ENCODE measurements at regions not wholly inside any gene's neighbourhood (a gene's known extent, or its start where the extent isn't known, plus 50 kb on each side); places are given as distances from the start of the nearest gene placed in this dataset.
"Not testable (repeated sequence)": the region's sequence is repeated elsewhere in the genome, so short reads cannot be mapped to it uniquely, and the experiment has no call there.

- no peak for ATAC-seq (ENCODE audit: low FRiP score)
- no peaks in the 10 kb centered on the region for H3K36me3 ChIP-seq (ENCODE audit: control insufficient read depth in 1 of 2, insufficient read depth in 2 of 2, low read length in 1 of 2)
- no peaks in the 10 kb centered on the region for H3K27me3 ChIP-seq (ENCODE audit: control insufficient read depth in 1 of 2, insufficient read depth in 2 of 2, low read length in 1 of 2)
- no peaks in the 10 kb centered on the region for H3K9me3 ChIP-seq (ENCODE audit: control insufficient read depth, low read length)
- intact Hi-C loops (cut with DNase I): no loop called here
- H3K4me1 ChIP-seq (ENCODE audit: control insufficient read depth in 1 of 2, insufficient read depth in 2 of 2, low read length in 2 of 2): no peaks in the 10 kb centered on the region
- WGBS, 2 donors: 92 to 93% methylated on average over 6 of the region's 6 CpGs
- H3K4me3 ChIP-seq (ENCODE audit: low read length in 2 of 2): no peak overlapping the region
- H3K27ac ChIP-seq (ENCODE audit: low read depth in 1 of 2, low read length in 2 of 2): no peak overlapping the region
- no peak for DNase-seq
Observed at GRCh38 chr19:14328406-14328805, 52.8 kb upstream of the ADGRE5 start.

DNA sequence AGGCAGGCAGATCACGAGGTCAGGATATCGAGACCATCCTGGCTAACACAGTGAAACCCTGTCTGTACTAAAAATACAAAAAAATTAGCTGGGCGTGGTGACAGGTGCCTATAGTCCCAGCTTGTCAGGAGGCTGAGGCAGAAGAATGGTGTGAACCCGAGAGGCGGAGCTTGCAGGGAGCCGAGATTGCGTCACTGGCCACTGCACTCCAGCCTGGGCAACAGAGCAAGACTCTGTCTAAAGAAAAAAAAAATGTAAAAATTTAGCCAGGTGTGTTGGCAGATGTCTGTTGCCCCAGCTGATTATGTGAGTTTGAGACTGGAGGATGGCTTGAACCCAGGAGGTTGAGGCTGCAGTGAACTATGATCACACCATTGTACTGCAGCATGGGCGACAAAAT is 54.2 kb upstream of the ADGRE5 start:
- H3K9me3 ChIP-seq (ENCODE audit: control insufficient read depth, low read length); ATAC-seq (ENCODE audit: low FRiP score); H3K4me3 ChIP-seq (ENCODE audit: low read length in 2 of 2); H3K36me3 ChIP-seq (ENCODE audit: control insufficient read depth in 1 of 2, insufficient read depth in 2 of 2, low read length in 1 of 2); DNase-seq; H3K27me3 ChIP-seq (ENCODE audit: control insufficient read depth in 1 of 2, insufficient read depth in 2 of 2, low read length in 1 of 2); intact Hi-C loops (cut with DNase I); H3K4me1 ChIP-seq (ENCODE audit: control insufficient read depth in 1 of 2, insufficient read depth in 2 of 2, low read length in 2 of 2); H3K27ac ChIP-seq (ENCODE audit: low read depth in 1 of 2, low read length in 2 of 2): not testable (repeated sequence)
- 90 to 92% methylated on average over 8 of the region's 8 CpGs for WGBS, 2 donors

DNA sequence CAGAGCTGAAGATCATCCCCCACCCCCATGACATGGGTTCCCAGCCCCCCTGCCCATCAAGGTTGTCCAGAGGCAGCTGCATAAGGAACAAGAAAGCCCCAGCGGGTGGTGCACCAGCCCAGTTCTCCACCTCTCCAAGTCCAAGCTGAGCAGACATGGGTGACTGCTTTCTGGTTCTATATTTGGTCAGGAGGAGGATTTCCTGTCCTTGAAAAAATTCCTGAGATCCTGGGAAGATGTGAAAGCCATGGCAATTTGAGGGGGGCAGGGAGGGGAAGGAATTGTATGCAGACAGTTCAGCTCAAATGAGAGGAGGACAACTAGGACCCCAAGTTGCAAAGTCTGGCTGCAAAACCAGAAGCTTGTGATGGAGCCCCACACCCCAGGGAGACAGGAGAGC is 55.4 kb upstream of the ADGRE5 start:
- DNase-seq (no peak), ATAC-seq (ENCODE audit: low FRiP score) (no peak)
- no peaks in the 10 kb centered on the region for H3K36me3 ChIP-seq (ENCODE audit: control insufficient read depth in 1 of 2, insufficient read depth in 2 of 2, low read length in 1 of 2)
- intact Hi-C loops (cut with DNase I): no loop called here
- H3K4me1 ChIP-seq (ENCODE audit: control insufficient read depth in 1 of 2, insufficient read depth in 2 of 2, low read length in 2 of 2): no peaks in the 10 kb centered on the region
- H3K4me3 ChIP-seq (ENCODE audit: low read length in 2 of 2): no peak overlapping the region
- WGBS, 2 donors: 64 to 83% methylated on average over 1 of the region's 1 CpG
- no peak overlapping the region for H3K27ac ChIP-seq (ENCODE audit: low read depth in 1 of 2, low read length in 2 of 2)
- no peaks in the 10 kb centered on the region for H3K9me3 ChIP-seq (ENCODE audit: control insufficient read depth, low read length)
- H3K27me3 ChIP-seq (ENCODE audit: control insufficient read depth in 1 of 2, insufficient read depth in 2 of 2, low read length in 1 of 2): no peaks in the 10 kb centered on the region

GRCh38 chr19:14325134-14325533 is 56.1 kb upstream of the ADGRE5 start:
- 97 to 100% methylated on average over 3 of the region's 3 CpGs for WGBS, 2 donors
- ATAC-seq (ENCODE audit: low FRiP score): no peak

DNA sequence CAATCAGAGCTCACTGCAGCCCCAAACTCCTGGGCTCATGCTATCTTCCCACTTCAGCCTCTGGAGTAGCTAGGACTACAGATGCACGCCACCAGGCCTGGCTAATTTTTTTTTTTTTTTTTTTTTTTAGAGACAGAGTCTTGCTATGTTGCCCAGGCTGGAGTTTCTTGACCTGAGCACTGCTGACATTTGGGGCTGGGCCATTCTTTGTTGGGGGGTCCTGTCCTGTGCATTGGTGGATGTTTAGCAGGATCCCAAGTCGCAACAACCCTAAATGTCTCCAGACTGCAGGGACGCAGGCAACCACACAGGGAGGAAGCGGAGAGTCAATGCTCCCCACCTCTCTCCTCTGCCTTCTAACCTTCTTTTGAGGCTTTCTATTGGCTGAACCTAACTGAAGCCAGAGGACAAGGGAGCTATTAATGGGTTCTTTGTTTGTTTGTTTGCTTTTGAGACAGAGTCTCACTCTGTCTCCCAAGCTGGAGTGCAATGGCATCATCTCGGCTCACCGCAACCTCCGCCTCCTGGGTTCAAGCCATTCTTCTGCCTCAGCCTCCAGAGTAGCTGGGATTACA is 58.3 kb upstream of the ADGRE5 start:
- ATAC-seq (ENCODE audit: low FRiP score) (no peak), DNase-seq (no peak)
- no peaks in the 10 kb centered on the region for H3K36me3 ChIP-seq (ENCODE audit: control insufficient read depth in 1 of 2, insufficient read depth in 2 of 2, low read length in 1 of 2)
- H3K9me3 ChIP-seq (ENCODE audit: control insufficient read depth, low read length): peaks cover 1% of the 10 kb centered on the region
- no peak overlapping the region for H3K4me3 ChIP-seq (ENCODE audit: low read length in 2 of 2)
- no peak overlapping the region for H3K27ac ChIP-seq (ENCODE audit: low read depth in 1 of 2, low read length in 2 of 2)
- no peaks in the 10 kb centered on the region for H3K27me3 ChIP-seq (ENCODE audit: control insufficient read depth in 1 of 2, insufficient read depth in 2 of 2, low read length in 1 of 2)
- 79 to 90% methylated on average over 7 of the region's 7 CpGs for WGBS, 2 donors
- intact Hi-C loops (cut with DNase I): no loop called here
- no peaks in the 10 kb centered on the region for H3K4me1 ChIP-seq (ENCODE audit: control insufficient read depth in 1 of 2, insufficient read depth in 2 of 2, low read length in 2 of 2)

More at GRCh38 chr19:14325134-14325533, 56.1 kb upstream of the ADGRE5 start:
- intact Hi-C loops (cut with DNase I): no loop called here
- no peak overlapping the region for H3K27ac ChIP-seq (ENCODE audit: low read depth in 1 of 2, low read length in 2 of 2)
- peaks cover under 1% of the 10 kb centered on the region for H3K9me3 ChIP-seq (ENCODE audit: control insufficient read depth, low read length)
- DNase-seq: no peak
- no peaks in the 10 kb centered on the region for H3K4me1 ChIP-seq (ENCODE audit: control insufficient read depth in 1 of 2, insufficient read depth in 2 of 2, low read length in 2 of 2)
- H3K27me3 ChIP-seq (ENCODE audit: control insufficient read depth in 1 of 2, insufficient read depth in 2 of 2, low read length in 1 of 2): no peaks in the 10 kb centered on the region
- H3K4me3 ChIP-seq (ENCODE audit: low read length in 2 of 2): no peak overlapping the region
- no peaks in the 10 kb centered on the region for H3K36me3 ChIP-seq (ENCODE audit: control insufficient read depth in 1 of 2, insufficient read depth in 2 of 2, low read length in 1 of 2)

DNA sequence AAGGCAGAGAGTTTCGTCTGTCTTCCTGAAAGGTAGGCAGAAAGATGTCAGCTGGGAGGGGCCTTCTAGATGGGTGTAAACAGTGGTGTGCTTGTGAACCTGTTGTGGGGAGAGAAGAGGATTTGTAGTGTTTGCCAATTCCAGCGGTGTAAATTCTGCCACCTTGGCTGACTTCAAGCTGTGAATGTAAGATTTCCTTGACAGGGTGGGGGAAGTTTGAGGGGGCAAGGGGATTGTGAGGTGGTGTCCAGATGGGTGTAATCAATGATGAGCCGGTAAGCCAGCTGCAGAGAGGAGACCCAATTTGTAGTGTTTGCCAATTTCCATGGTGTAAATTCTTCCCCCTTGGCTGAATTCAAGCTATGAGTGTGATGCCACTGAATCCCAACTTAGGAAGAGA is 61.0 kb upstream of the ADGRE5 start:
- 95 to 98% methylated on average over 3 of the region's 3 CpGs for WGBS, 2 donors
- DNase-seq (no peak), ATAC-seq (ENCODE audit: low FRiP score) (no peak)
- no peaks in the 10 kb centered on the region for H3K4me1 ChIP-seq (ENCODE audit: control insufficient read depth in 1 of 2, insufficient read depth in 2 of 2, low read length in 2 of 2)
- intact Hi-C loops (cut with DNase I): no loop called here
- no peak overlapping the region for H3K4me3 ChIP-seq (ENCODE audit: low read length in 2 of 2)
- no peaks in the 10 kb centered on the region for H3K36me3 ChIP-seq (ENCODE audit: control insufficient read depth in 1 of 2, insufficient read depth in 2 of 2, low read length in 1 of 2)
- H3K27ac ChIP-seq (ENCODE audit: low read depth in 1 of 2, low read length in 2 of 2): no peak overlapping the region
- no peaks in the 10 kb centered on the region for H3K27me3 ChIP-seq (ENCODE audit: control insufficient read depth in 1 of 2, insufficient read depth in 2 of 2, low read length in 1 of 2)
- peaks cover 1% of the 10 kb centered on the region for H3K9me3 ChIP-seq (ENCODE audit: control insufficient read depth, low read length)

DNA sequence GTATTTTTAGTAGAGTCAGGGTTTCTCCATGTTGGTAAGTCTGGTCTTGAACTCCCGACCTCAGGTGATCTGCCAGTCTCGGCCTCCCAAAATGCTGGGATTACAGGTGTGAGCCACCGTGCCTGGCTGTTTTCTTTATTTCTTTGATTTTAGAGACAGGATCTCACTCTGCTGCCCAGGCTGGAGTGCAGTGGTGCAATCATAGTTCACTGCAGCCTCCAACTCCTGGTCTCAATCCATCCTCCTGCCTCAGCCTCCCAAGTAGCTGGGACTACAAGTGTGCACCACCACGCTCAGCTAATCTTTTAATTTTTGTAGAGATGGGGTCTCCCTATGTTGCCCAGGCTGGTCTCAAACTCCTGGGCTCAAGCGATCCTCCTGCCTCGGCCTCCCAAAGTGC is 61.5 kb upstream of the ADGRE5 start:
- H3K4me3 ChIP-seq (ENCODE audit: low read length in 2 of 2); H3K4me1 ChIP-seq (ENCODE audit: control insufficient read depth in 1 of 2, insufficient read depth in 2 of 2, low read length in 2 of 2); ATAC-seq (ENCODE audit: low FRiP score); DNase-seq; H3K27me3 ChIP-seq (ENCODE audit: control insufficient read depth in 1 of 2, insufficient read depth in 2 of 2, low read length in 1 of 2); intact Hi-C loops (cut with DNase I); H3K36me3 ChIP-seq (ENCODE audit: control insufficient read depth in 1 of 2, insufficient read depth in 2 of 2, low read length in 1 of 2); H3K27ac ChIP-seq (ENCODE audit: low read depth in 1 of 2, low read length in 2 of 2); H3K9me3 ChIP-seq (ENCODE audit: control insufficient read depth, low read length): not testable (repeated sequence)
- WGBS, 2 donors: 96 to 99% methylated on average over 6 of the region's 6 CpGs

- WGBS, 2 donors: 24 to 31% methylated on average over 12 of the region's 12 CpGs
- Histone ChIP-seq H3K27ac (ENCODE audit: low read depth in 1 of 2, low read length in 2 of 2) (no peak overlapping the region), H3K9me3 (ENCODE audit: control insufficient read depth, low read length) (peaks cover 1% of the 10 kb centered on the region), H3K36me3 (ENCODE audit: control insufficient read depth in 1 of 2, insufficient read depth in 2 of 2, low read length in 1 of 2) (no peaks in the 10 kb centered on the region), H3K4me3 (ENCODE audit: low read length in 2 of 2) (no peak overlapping the region), H3K4me1 (ENCODE audit: control insufficient read depth in 1 of 2, insufficient read depth in 2 of 2, low read length in 2 of 2) (no peaks in the 10 kb centered on the region), H3K27me3 (ENCODE audit: control insufficient read depth in 1 of 2, insufficient read depth in 2 of 2, low read length in 1 of 2) (no peaks in the 10 kb centered on the region)
- no peak for DNase-seq
- intact Hi-C loops (cut with DNase I): no loop called here
- ATAC-seq (ENCODE audit: low FRiP score): no peak
Observed at GRCh38 chr19:14318873-14319272, 62.4 kb upstream of the ADGRE5 start.

DNA sequence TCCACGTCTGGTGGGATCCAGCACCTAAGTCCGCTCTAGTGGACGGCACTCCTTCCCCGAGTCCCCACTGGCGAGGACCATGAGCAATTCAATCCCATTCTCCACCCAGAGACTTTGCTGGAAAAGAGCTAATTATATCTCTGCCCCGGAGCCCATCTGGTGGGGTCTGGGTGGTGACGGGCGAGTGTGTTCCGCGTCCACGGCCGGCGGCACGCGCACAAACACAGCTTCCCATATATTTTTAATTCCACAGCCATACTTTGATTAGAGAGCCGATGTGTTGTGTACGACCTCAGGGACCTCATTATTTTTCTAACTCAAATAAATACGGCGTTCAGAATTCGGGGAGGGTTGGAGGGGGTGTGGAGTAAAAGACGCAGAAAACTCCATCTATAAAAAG is 64.1 kb upstream of the ADGRE5 start:
- ATAC-seq (ENCODE audit: low FRiP score): no peak
- H3K27me3 ChIP-seq (ENCODE audit: control insufficient read depth in 1 of 2, insufficient read depth in 2 of 2, low read length in 1 of 2): no peaks in the 10 kb centered on the region
- H3K4me1 ChIP-seq (ENCODE audit: control insufficient read depth in 1 of 2, insufficient read depth in 2 of 2, low read length in 2 of 2): no peaks in the 10 kb centered on the region
- no peak for DNase-seq
- no peaks in the 10 kb centered on the region for H3K36me3 ChIP-seq (ENCODE audit: control insufficient read depth in 1 of 2, insufficient read depth in 2 of 2, low read length in 1 of 2)
- peaks cover 1% of the 10 kb centered on the region for H3K9me3 ChIP-seq (ENCODE audit: control insufficient read depth, low read length)
- H3K27ac ChIP-seq (ENCODE audit: low read depth in 1 of 2, low read length in 2 of 2): no peak overlapping the region
- WGBS, 2 donors: 54 to 58% methylated on average over 21 of the region's 21 CpGs
- intact Hi-C loops (cut with DNase I): no loop called here
- no peak overlapping the region for H3K4me3 ChIP-seq (ENCODE audit: low read length in 2 of 2)

All from aorta (tissue), 5 donors.